GM12878 (cell line): ENCODE measurements at regions not wholly inside any gene's neighbourhood (a gene's known extent, or its start where the extent isn't known, plus 50 kb on each side); places are given as distances from the start of the nearest gene placed in this dataset.
A peak's percentile ranks its signal among the peaks of the same experiment; 100 is the strongest.

Experiments
- ATAC-seq: fragments of 200-7000 bp; cut with Tn5 transposase; 3 replicates; pipeline ENCODE4 v1.9.1; 2020; ENCODE audit warnings: mild to moderate bottlenecking, moderate library complexity
- BruUV-seq: library from RNA; stranded (reverse); fragments of 400-500 nt; replicated peaks from 2 replicates; lab custom pipeline; 2021; lab: Mats Ljungman, UMichigan
- CTCF ChIA-PET: fragments of 300-600 bp; sonication (Branson Sonifier 250); formaldehyde crosslinking; extraction: SDS; loops from one replicate; lab custom pipeline; 2021; ENCODE audit warnings: inconsistent platforms; lab: Yijun Ruan, JAX
- POLR2A ChIA-PET: fragments of 350-600 bp; formaldehyde crosslinking; extraction: SDS; loops from one replicate; lab custom pipeline; 2021; ENCODE audit warnings: inconsistent platforms; lab: Charles Lee
- RAD21 ChIA-PET: fragments of 300-600 bp; sonication (Branson Sonifier 250); formaldehyde crosslinking; loops from one replicate; lab custom pipeline; 2023; ENCODE audit warnings: antibody characterized with exemption; ENCODE audit not compliant: unreplicated experiment; lab: Charles Lee
- SMC1A ChIA-PET: fragments of 300-600 bp; sonication (Branson Sonifier 250); formaldehyde crosslinking; loops from one replicate; lab custom pipeline; 2023; ENCODE audit not compliant: unreplicated experiment, uncharacterized antibody; lab: Charles Lee
- DNase-seq: peaks from one replicate; pipeline ENCODE4 v3.0.0-alpha.2; 2011; ENCODE audit warnings: low read depth, low spot score
- FAIRE-seq: peaks from 3 replicates; lab custom pipeline; 2011; peaks lifted over from hg19 to GRCh38; lab: Jason Lieb, UNC
- H2AFZ ChIP-seq: 2 replicates; pipeline ENCODE4 v1.6.0; 2011; ENCODE audit warnings: low read depth, low read length, control low read depth; ENCODE audit not compliant: control insufficient read depth
- H3K27ac ChIP-seq: 2 replicates; pipeline ENCODE4 v1.5.1; 2011; ENCODE audit warnings: control low read depth; ENCODE audit not compliant: control insufficient read depth, insufficient read depth
- H3K27me3 ChIP-seq, 2 experiments: replicated peaks in 1 of 2; 2 replicates each; pipeline versions ENCODE4 v1.6.0 to v1.6.1; 2011; ENCODE audit warnings: low read length in 1 of 2; ENCODE audit not compliant: control insufficient read depth in 2 of 2, insufficient read depth in 2 of 2
- H3K36me3 ChIP-seq, 2 experiments: 2 replicates each; pipeline ENCODE4 v1.5.1; 2011; ENCODE audit warnings: low read length in 1 of 2; ENCODE audit not compliant: control insufficient read depth in 2 of 2, insufficient read depth in 2 of 2
- H3K4me1 ChIP-seq: 2 replicates; pipeline ENCODE4 v1.6.1; 2011; ENCODE audit warnings: mild to moderate bottlenecking, low read length, moderate library complexity, mixed read lengths; ENCODE audit not compliant: control insufficient read depth, insufficient read depth
- H3K4me2 ChIP-seq: 2 replicates; pipeline ENCODE4 v1.6.0; 2011; ENCODE audit warnings: control low read depth; ENCODE audit not compliant: control insufficient read depth, insufficient read depth
- H3K4me3 ChIP-seq: fragments of 200-600 bp; sonication (generic); 2 replicates; pipeline ENCODE4 v1.5.1; 2016
- H3K79me2 ChIP-seq: 2 replicates; pipeline ENCODE4 v1.6.0; 2011; ENCODE audit warnings: low read length; ENCODE audit not compliant: control insufficient read depth, insufficient read depth
- H3K9ac ChIP-seq: 2 replicates; pipeline ENCODE4 v1.8.0; 2011; ENCODE audit warnings: low read length, control low read depth, mixed read lengths; ENCODE audit not compliant: control insufficient read depth, insufficient read depth
- H3K9me3 ChIP-seq: replicated peaks from 3 replicates; pipeline ENCODE4 v1.5.1; 2011; ENCODE audit warnings: mild to moderate bottlenecking, low read length; ENCODE audit not compliant: control insufficient read depth, insufficient read depth
- H4K20me1 ChIP-seq: 2 replicates; pipeline ENCODE4 v1.6.0; 2011; ENCODE audit not compliant: control insufficient read depth, insufficient read depth
- BCL11A ChIP-seq: IDR thresholded peaks from 2 replicates; pipeline ENCODE4 v1.6.1; 2011; ENCODE audit warnings: low read depth, low read length
- CREM ChIP-seq: IDR thresholded peaks from 2 replicates; pipeline ENCODE4 v1.6.1; 2014; ENCODE audit warnings: antibody characterized with exemption, low read depth
- IKZF1 ChIP-seq: fragments of 450-650 bp; conservative IDR thresholded peaks from 2 replicates; pipeline ENCODE4 v1.6.1; 2017; ENCODE audit warnings: antibody characterized with exemption, mild to moderate bottlenecking
- IKZF2 ChIP-seq, 2 experiments: fragments of 450-650 bp; IDR thresholded peaks; 2 replicates each; pipeline ENCODE4 v1.6.1; 2017; ENCODE audit warnings: mild to moderate bottlenecking in 2 of 2, moderate library complexity in 2 of 2
- MEF2B ChIP-seq: fragments of 450-650 bp; IDR thresholded peaks from 2 replicates; pipeline ENCODE4 v1.6.1; 2018; ENCODE audit warnings: mild to moderate bottlenecking, moderate library complexity; ENCODE audit not compliant: partially characterized antibody, poor library complexity, severe bottlenecking
- MTA3 ChIP-seq: IDR thresholded peaks from 2 replicates; pipeline ENCODE4 v1.6.1; 2012; ENCODE audit warnings: low read length, inconsistent platforms, borderline replicate concordance
- RAD21 ChIP-seq: IDR thresholded peaks from 2 replicates; pipeline ENCODE4 v1.6.1; 2011; ENCODE audit warnings: mild to moderate bottlenecking, low read depth, low read length, moderate library complexity; ENCODE audit not compliant: insufficient read depth
- SMC3 ChIP-seq: IDR thresholded peaks from 2 replicates; pipeline ENCODE4 v1.6.1; 2011; ENCODE audit warnings: low read length, improper control_type of control experiment, borderline replicate concordance
- SUZ12 ChIP-seq: fragments of 200-600 bp; sonication (generic); IDR thresholded peaks from one replicate; pipeline ENCODE4 v1.6.1; 2018; ENCODE audit warnings: antibody characterized with exemption, mild to moderate bottlenecking; ENCODE audit not compliant: unreplicated experiment
- ZNF217 ChIP-seq: fragments of 450-650 bp; IDR thresholded peaks from 2 replicates; pipeline ENCODE4 v1.6.1; 2017; ENCODE audit warnings: antibody characterized with exemption, mild to moderate bottlenecking
- WGBS: methylation state at CpG from one replicate; pipeline ENCODE4 v1.1.6; 2016; ENCODE audit warnings: low lambda C conversion rate; ENCODE audit not compliant: insufficient replicate concordance, insufficient coverage; ENCODE audit errors: missing lambda C conversion rate; 5-methylcytosine and 5-hydroxymethylcytosine counted together
- in situ Hi-C: fragments of 300-500 bp; cut with MboI; formaldehyde crosslinking; loops from 9 replicates; pipeline ENCODE4 v1.14.3; 2018; ENCODE audit warnings: mixed read lengths
- intact Hi-C: fragments of 100-400 bp; cut with micrococcal nuclease; formaldehyde crosslinking; loops from one replicate; pipeline ENCODE4 v1.14.2; 2022; ENCODE audit not compliant: unreplicated experiment
- TF ChIP-seq, protein P1 (sequence below): IDR thresholded peaks from 2 replicates; pipeline ENCODE4 v1.6.1; 2011; ENCODE audit warnings: mild to moderate bottlenecking, low read depth, low read length, moderate library complexity; ENCODE audit not compliant: insufficient replicate concordance

GRCh38 chr21:16932314-16932713 lies 580.5 kb upstream of the CXADR start:
- in situ Hi-C loops (no loop called here), intact Hi-C loops (no loop called here)
- Histone ChIP-seq H3K27ac (no peak overlapping the region), H3K4me2 (no peak overlapping the region), H3K27me3 (no peaks in the 10 kb centered on the region), H3K79me2 (no peaks in the 10 kb centered on the region), H3K9me3 (no peaks in the 10 kb centered on the region), H2AFZ (no peak overlapping the region), H3K36me3 (no peaks in the 10 kb centered on the region), H4K20me1 (no peaks in the 10 kb centered on the region), H3K4me1 (no peaks in the 10 kb centered on the region), H3K4me3 (no peak overlapping the region), H3K9ac (no peak overlapping the region)
- TF ChIP-seq MTA3 (no peak), CREM (no peak), SUZ12 (no peak), IKZF2 (IDR thresholded peaks at IDR 0.05) (no peak), MEF2B (no peak), SMC3 (no peak), BCL11A (no peak), IKZF1 (no peak)
- TF ChIP-seq, protein P1, sequence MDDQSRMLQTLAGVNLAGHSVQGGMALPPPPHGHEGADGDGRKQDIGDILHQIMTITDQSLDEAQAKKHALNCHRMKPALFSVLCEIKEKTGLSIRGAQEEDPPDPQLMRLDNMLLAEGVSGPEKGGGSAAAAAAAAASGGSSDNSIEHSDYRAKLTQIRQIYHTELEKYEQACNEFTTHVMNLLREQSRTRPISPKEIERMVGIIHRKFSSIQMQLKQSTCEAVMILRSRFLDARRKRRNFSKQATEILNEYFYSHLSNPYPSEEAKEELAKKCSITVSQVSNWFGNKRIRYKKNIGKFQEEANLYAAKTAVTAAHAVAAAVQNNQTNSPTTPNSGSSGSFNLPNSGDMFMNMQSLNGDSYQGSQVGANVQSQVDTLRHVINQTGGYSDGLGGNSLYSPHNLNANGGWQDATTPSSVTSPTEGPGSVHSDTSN: no peak
- no peak for FAIRE-seq
- no TSS peak for BruUV-seq
- ChIA-PET RAD21 (no interaction called here), POLR2A (no interaction called here), CTCF (interaction anchor here (0.6 kb wide), 1 partner anchor 17 kb away, joined by 3 read pairs; no protein-coding TSS in a partner anchor), SMC1A (no interaction called here)
- no peak for ATAC-seq
- DNase-seq: no peak

DNA sequence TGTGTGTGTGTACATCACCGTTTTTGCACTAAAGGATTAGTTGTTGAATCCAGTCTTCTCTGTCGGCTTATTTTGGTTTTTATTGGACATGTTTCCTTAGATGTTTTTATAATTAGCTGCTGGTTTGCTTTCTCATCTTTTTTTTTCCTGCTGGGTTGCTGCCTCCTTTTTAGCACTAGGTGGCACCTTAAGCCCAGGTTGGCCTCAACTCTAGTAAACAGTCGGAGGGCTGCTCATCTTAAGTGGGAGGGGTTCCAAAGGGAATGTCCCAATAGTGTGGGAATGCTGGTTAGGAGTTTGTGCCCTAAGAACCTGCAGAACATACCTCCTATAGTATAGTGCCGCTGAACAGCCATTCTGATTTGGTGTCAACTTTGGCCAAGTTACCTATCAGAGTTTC lies 570.1 kb upstream of the CXADR start:
- H3K4me1 ChIP-seq: no peaks in the 10 kb centered on the region
- H3K36me3 ChIP-seq: no peaks in the 10 kb centered on the region
- CTCF ChIA-PET: no interaction called here
- BruUV-seq: no TSS peak
- in situ Hi-C loops (no loop called here), intact Hi-C loops (no loop called here)
- WGBS: 22% methylated on average over 4 of the region's 4 CpGs
- H3K4me3 ChIP-seq: no peak overlapping the region
- SMC1A ChIA-PET: no interaction called here
- no peak for TF ChIP-seq ZNF217
- 0 out of 2 replicates have a peak, but pooled peaks have one; percentile 3 for TF ChIP-seq RAD21
- no peaks in the 10 kb centered on the region for H3K27me3 ChIP-seq
- no peak for DNase-seq
- H3K27ac ChIP-seq: no peak overlapping the region
- no peak for FAIRE-seq
- H3K79me2 ChIP-seq: no peaks in the 10 kb centered on the region
- no peak for ATAC-seq
- H3K9me3 ChIP-seq: no peaks in the 10 kb centered on the region; the same call in 2 of the 3 replicates
- H4K20me1 ChIP-seq: no peaks in the 10 kb centered on the region
- no peak overlapping the region for H2AFZ ChIP-seq
- POLR2A ChIA-PET: no interaction called here
- H3K4me2 ChIP-seq: no peak overlapping the region
- no peak overlapping the region for H3K9ac ChIP-seq
- RAD21 ChIA-PET: no interaction called here
